A673 (cell line): ENCODE measurements at regions not wholly inside any gene's neighbourhood (a gene's known extent, or its start where the extent isn't known, plus 50 kb on each side); places are given as distances from the start of the nearest gene placed in this dataset.

Experiments
- BruUV-seq: library from RNA; stranded (reverse); fragments of 400-500 nt; replicated peaks from 2 replicates; lab custom pipeline; 2021; lab: Mats Ljungman, UMichigan
- CTCF ChIA-PET: fragments of 300-600 bp; sonication (Branson Sonifier 250); formaldehyde crosslinking; loops from one replicate; lab custom pipeline; 2022; ENCODE audit warnings: antibody characterized with exemption; lab: Charles Lee
- POLR2A ChIA-PET: fragments of 300-600 bp; sonication (Branson Sonifier 250); formaldehyde crosslinking; loops from one replicate; lab custom pipeline; 2022; ENCODE audit warnings: antibody characterized with exemption; ENCODE audit not compliant: low non-redundant PET; lab: Charles Lee
- DNase-seq: peaks from one replicate; pipeline ENCODE4 v3.0.0-alpha.2; 2015; ENCODE audit warnings: low spot score
- H3K27ac ChIP-seq: fragments of 200-600 bp; sonication (generic); 2 replicates; pipeline ENCODE4 v1.5.1; 2016; ENCODE audit warnings: mixed run types, low read depth, mild to moderate bottlenecking, mixed read lengths, antibody characterized with exemption, low read length; ENCODE audit not compliant: poor library complexity, severe bottlenecking
- H3K27me3 ChIP-seq: fragments of 200-600 bp; sonication (generic); replicated peaks from 2 replicates; pipeline ENCODE4 v1.6.1; 2017; ENCODE audit warnings: mixed run types, low read depth, mild to moderate bottlenecking, mixed read lengths, antibody characterized with exemption, low read length; ENCODE audit not compliant: insufficient read depth, poor library complexity
- H3K36me3 ChIP-seq: fragments of 200-600 bp; sonication (generic); 2 replicates; pipeline ENCODE4 v1.6.1; 2016; ENCODE audit warnings: mixed run types, mild to moderate bottlenecking, mixed read lengths, antibody characterized with exemption, low read length; ENCODE audit not compliant: insufficient read depth, poor library complexity, severe bottlenecking
- H3K4me1 ChIP-seq: fragments of 200-600 bp; sonication (generic); 2 replicates; pipeline ENCODE4 v1.6.1; 2017; ENCODE audit warnings: mixed run types, mild to moderate bottlenecking, mixed read lengths, antibody characterized with exemption, low read length; ENCODE audit not compliant: insufficient read depth, poor library complexity, severe bottlenecking
- H3K4me3 ChIP-seq: fragments of 200-600 bp; sonication (generic); 2 replicates; pipeline ENCODE4 v1.5.1; 2016; ENCODE audit warnings: low read depth, mixed run types, mild to moderate bottlenecking, mixed read lengths, low read length; ENCODE audit not compliant: poor library complexity, severe bottlenecking
- H3K9me3 ChIP-seq: fragments of 200-600 bp; sonication (generic); 2 replicates; pipeline ENCODE4 v1.6.1; 2016; ENCODE audit warnings: mixed run types, low read depth, mild to moderate bottlenecking, mixed read lengths, antibody characterized with exemption, low read length; ENCODE audit not compliant: poor library complexity, severe bottlenecking
- CTCF ChIP-seq: fragments of 300-800, 200-600 bp; sonication (generic); conservative IDR thresholded peaks from 2 replicates; pipeline ENCODE4 v1.5.1; 2017; ENCODE audit warnings: low read depth, mild to moderate bottlenecking, antibody characterized with exemption, low read length, moderate library complexity, mixed read lengths
- EZH2 ChIP-seq: fragments of 200-600 bp; sonication (generic); IDR thresholded peaks from 2 replicates; pipeline ENCODE4 v1.6.1; 2017; ENCODE audit warnings: borderline replicate concordance, low read depth, mild to moderate bottlenecking, mixed read lengths, antibody characterized with exemption, low read length; ENCODE audit not compliant: poor library complexity, severe bottlenecking
- intact Hi-C: fragments of 100-400 bp; cut with micrococcal nuclease; formaldehyde crosslinking; loops from one replicate; pipeline ENCODE4 v1.10.0; 2022; ENCODE audit not compliant: unreplicated experiment

GRCh38 chr11:119501777-119502405 is 78.9 kb upstream of the THY1 start:
- intact Hi-C loops, result no loop called here
- BruUV-seq, result no TSS peak
- POLR2A ChIA-PET, result no interaction called here

DNA sequence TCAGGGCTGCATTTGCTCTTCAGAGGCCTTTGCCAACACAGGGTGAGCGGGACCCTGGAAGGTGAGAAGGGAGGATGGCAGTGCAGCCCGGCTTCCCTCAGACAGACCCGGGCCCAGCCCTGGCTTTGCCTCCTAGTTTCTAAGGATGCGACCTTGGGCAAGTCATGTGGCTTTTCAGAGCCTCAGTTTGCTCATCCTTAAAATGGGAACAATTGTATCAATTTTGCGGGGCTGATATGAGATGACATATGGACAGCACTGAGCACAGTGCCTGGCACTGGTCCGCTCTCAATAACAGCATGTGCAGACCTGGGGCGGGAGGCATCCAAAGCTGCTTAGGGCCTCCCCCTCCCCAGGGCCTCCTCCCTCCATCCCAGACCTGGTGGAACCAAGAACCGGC is 74.7 kb upstream of the THY1 start:
- Histone ChIP-seq H3K27me3 (peaks cover 14% of the 10 kb centered on the region), H3K4me3 (no peak overlapping the region), H3K4me1 (no peaks in the 10 kb centered on the region), H3K9me3 (no peaks in the 10 kb centered on the region), H3K27ac (no peak overlapping the region), H3K36me3 (no peaks in the 10 kb centered on the region)
- no peak for DNase-seq
- POLR2A ChIA-PET, result no interaction called here
- CTCF ChIA-PET, result no interaction called here
- intact Hi-C loops, result no loop called here
- no TSS peak for BruUV-seq
- TF ChIP-seq EZH2 (no peak), CTCF (no peak)

More at GRCh38 chr11:119501777-119502405, 78.9 kb upstream of the THY1 start:
- H3K27me3 ChIP-seq, result peaks cover 14% of the 10 kb centered on the region
- no peaks in the 10 kb centered on the region for H3K36me3 ChIP-seq
- no peak overlapping the region for H3K4me3 ChIP-seq
- H3K9me3 ChIP-seq, result no peaks in the 10 kb centered on the region
- DNase-seq, result no peak
- no peak overlapping the region for H3K27ac ChIP-seq
- CTCF ChIA-PET, result no interaction called here
- H3K4me1 ChIP-seq, result no peaks in the 10 kb centered on the region
- TF ChIP-seq EZH2 (no peak), CTCF (no peak)

DNA sequence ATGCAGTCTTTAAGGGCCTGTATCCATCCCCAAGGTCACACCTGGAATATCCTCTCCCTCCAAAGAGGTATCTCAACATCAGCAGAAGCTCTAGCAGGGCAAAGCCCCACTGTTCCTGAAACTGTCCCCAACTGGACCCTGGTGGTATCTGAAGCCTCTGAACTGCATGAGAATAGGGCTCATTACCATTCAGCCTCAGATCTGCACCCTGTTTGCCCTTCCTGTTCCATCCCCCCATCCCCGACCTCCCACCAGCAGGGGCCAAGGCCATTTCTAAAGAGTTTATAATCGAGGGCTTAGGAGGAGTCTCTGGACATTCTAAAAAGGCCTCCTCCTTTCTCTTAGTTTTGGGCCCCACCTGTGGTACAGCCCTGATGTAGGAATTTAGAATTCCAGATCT is 74.0 kb upstream of the THY1 start:
- BruUV-seq, result no TSS peak
- H3K36me3 ChIP-seq, result no peaks in the 10 kb centered on the region
- intact Hi-C loops, result no loop called here
- CTCF ChIA-PET, result no interaction called here
- POLR2A ChIA-PET, result interaction anchor here (0.6 kb wide), 1 partner anchor 141 kb away, joined by 3 read pairs; no protein-coding TSS in a partner anchor
- peaks cover 14% of the 10 kb centered on the region for H3K27me3 ChIP-seq
- DNase-seq, result no peak
- H3K4me1 ChIP-seq, result no peaks in the 10 kb centered on the region
- H3K27ac ChIP-seq, result no peak overlapping the region
- H3K4me3 ChIP-seq, result no peak overlapping the region
- H3K9me3 ChIP-seq, result no peaks in the 10 kb centered on the region
- TF ChIP-seq EZH2, result no peak
- TF ChIP-seq CTCF, result no peak
